Peyer's patch (tissue), 4 donors: ENCODE measurements at regions not wholly inside any gene's neighbourhood (a gene's known extent, or its start where the extent isn't known, plus 50 kb on each side); places are given as distances from the start of the nearest gene placed in this dataset.

ENCODE experiments used
- DNase-seq, 3 donors: peaks; one replicate each; pipeline ENCODE4 v3.0.0-alpha.2; 2017 to 2019
- H3K27ac ChIP-seq, 4 donors: fragments of 200-600 bp; sonication (generic); one replicate each; pipeline ENCODE4 v1.5.1; 2016 to 2019
- H3K27me3 ChIP-seq, 2 donors: fragments of 200-600 bp; sonication (generic); one replicate each; pipeline ENCODE4 v1.5.1; 2019
- H3K36me3 ChIP-seq, 3 donors: fragments of 200-600 bp; sonication (generic); one replicate each; pipeline ENCODE4 v1.5.1; 2016 to 2019
- H3K4me1 ChIP-seq, 4 donors: fragments of 200-600 bp; sonication (generic); one replicate each; pipeline ENCODE4 v1.5.1; 2016 to 2019
- H3K4me3 ChIP-seq, 4 donors: fragments of 200-600 bp; sonication (generic); 1 replicate in 3 of 4; 2 replicates in 1 of 4; pipeline ENCODE4 v1.5.1; 2016 to 2019; ENCODE audit warnings: mild to moderate bottlenecking in 1 of 4
- H3K9me3 ChIP-seq, 4 donors: fragments of 200-600 bp; sonication (generic); one replicate each; pipeline ENCODE4 v1.5.1; 2016 to 2019; ENCODE audit warnings: mild to moderate bottlenecking in 1 of 4
- POLR2A ChIP-seq, 2 donors: fragments of 450-650 bp; IDR thresholded peaks; one replicate each; pipeline ENCODE4 v1.5.1; 2017; ENCODE audit warnings: antibody characterized with exemption in 2 of 2, mild to moderate bottlenecking in 2 of 2, moderate library complexity in 2 of 2
- TF ChIP-seq, protein P1 (sequence below), 6 experiments: fragments of 450-650 bp in 4 of 6; fragments of 200-600 bp in 2 of 6; sonication (generic) in 1 of 6; IDR thresholded peaks; one replicate each; pipeline ENCODE4 v1.5.1; 2017 to 2019; ENCODE audit warnings: antibody characterized with exemption in 6 of 6, mild to moderate bottlenecking in 3 of 6, moderate library complexity in 1 of 6

DNA sequence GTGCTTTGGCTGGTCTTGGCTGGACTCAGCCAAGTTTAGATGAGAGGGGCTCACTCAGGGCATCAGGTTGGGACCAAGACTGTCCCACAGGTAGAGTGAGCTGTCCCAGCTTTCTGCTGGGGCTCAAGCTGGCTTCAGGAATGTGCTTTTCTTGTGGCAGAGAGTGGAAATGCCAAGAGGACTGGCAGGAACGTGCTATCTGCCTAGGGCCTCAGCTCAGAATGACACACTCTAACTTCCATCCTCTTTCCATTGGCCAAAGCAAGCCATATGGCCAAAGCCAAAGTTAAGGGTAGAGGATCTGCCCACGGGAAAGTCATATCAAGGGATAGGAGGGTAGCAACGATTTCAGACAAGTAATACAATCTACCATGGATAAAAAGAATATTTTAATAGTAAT, 178.8 kb downstream of the ABHD5 start:
- TF ChIP-seq POLR2A (IDR thresholded peaks at IDR 0.05) = no peak
- TF ChIP-seq, protein P1, sequence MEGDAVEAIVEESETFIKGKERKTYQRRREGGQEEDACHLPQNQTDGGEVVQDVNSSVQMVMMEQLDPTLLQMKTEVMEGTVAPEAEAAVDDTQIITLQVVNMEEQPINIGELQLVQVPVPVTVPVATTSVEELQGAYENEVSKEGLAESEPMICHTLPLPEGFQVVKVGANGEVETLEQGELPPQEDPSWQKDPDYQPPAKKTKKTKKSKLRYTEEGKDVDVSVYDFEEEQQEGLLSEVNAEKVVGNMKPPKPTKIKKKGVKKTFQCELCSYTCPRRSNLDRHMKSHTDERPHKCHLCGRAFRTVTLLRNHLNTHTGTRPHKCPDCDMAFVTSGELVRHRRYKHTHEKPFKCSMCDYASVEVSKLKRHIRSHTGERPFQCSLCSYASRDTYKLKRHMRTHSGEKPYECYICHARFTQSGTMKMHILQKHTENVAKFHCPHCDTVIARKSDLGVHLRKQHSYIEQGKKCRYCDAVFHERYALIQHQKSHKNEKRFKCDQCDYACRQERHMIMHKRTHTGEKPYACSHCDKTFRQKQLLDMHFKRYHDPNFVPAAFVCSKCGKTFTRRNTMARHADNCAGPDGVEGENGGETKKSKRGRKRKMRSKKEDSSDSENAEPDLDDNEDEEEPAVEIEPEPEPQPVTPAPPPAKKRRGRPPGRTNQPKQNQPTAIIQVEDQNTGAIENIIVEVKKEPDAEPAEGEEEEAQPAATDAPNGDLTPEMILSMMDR (IDR thresholded peaks at IDR 0.05) = no peak
- no peak overlapping the region for H3K4me3 ChIP-seq
- no peaks in the 10 kb centered on the region for H3K9me3 ChIP-seq
- H3K4me1 ChIP-seq = no peaks in the 10 kb centered on the region
- H3K27ac ChIP-seq = no peak overlapping the region
- no peaks in the 10 kb centered on the region for H3K27me3 ChIP-seq
- no peaks in the 10 kb centered on the region for H3K36me3 ChIP-seq
- DNase-seq = no peak

DNA sequence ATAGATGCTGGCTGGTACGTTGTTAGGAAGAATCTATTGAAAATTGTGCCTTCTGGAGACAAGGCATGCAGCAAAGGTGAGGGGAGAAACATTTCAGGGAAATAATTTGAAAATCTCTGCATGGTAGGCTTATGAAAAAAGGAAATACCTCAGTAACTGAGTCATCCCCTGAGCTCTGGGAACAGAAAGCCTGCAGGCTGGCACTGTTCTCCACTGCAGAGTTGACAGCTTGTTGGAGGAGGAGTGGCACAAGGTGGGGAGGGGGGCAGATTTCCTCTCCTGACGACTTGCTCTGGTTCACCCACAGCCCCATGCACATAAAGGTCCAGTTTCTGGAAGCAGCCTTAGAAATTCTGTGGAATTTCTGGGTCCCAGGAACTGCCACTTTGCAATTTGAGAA, 179.4 kb downstream of the ABHD5 start:
- Histone ChIP-seq H3K36me3 (no peaks in the 10 kb centered on the region), H3K27me3 (no peaks in the 10 kb centered on the region), H3K9me3 (no peaks in the 10 kb centered on the region), H3K4me1 (no peaks in the 10 kb centered on the region), H3K4me3 (no peak overlapping the region), H3K27ac (no peak overlapping the region)
- DNase-seq = no peak
- TF ChIP-seq, protein P1 (IDR thresholded peaks at IDR 0.05) = no peak
- no peak for TF ChIP-seq POLR2A (IDR thresholded peaks at IDR 0.05)

DNA sequence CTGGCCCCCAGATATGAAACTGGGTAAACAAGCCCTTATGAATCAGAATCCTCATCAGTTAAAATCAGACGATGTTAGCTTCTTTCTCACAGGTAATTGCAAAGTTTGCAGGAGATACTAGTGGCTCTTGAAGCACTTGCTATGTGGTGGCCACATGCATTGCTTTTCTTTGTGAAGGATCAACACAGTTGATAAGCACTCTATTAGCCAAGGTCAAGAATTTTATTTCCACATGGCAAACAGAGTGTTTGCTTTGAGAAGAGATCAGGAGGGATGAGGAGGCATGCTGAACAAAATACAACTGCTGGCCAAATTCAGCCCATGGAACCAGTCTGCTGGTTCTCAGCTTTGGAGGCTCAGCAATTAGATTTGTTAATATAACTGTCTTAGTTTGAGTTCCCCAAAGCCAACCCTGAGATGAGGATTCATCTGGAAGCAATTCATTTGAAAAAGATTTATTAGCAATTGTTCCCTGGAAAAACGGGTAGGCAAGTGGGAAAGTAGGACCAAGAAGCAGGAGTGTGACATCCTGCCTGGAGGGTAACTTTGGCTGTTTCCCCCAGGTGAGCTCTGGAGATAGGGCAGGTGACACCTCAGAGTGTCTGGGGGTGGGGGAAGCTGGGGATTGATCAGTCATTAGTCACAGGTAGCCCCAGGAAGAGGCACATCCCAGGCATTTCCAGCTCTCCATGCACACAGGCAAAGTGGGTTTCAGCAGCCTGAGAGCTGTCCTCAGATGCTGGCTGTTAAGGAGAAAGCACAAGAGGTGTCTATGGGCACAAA, 180.3 kb downstream of the ABHD5 start:
- H3K9me3 ChIP-seq = no peaks in the 10 kb centered on the region
- no peak overlapping the region for H3K4me3 ChIP-seq
- no peak for DNase-seq
- H3K27me3 ChIP-seq = no peaks in the 10 kb centered on the region
- TF ChIP-seq POLR2A (IDR thresholded peaks at IDR 0.05) = no peak
- H3K36me3 ChIP-seq = no peaks in the 10 kb centered on the region
- no peaks in the 10 kb centered on the region for H3K4me1 ChIP-seq
- no peak overlapping the region for H3K27ac ChIP-seq

DNA sequence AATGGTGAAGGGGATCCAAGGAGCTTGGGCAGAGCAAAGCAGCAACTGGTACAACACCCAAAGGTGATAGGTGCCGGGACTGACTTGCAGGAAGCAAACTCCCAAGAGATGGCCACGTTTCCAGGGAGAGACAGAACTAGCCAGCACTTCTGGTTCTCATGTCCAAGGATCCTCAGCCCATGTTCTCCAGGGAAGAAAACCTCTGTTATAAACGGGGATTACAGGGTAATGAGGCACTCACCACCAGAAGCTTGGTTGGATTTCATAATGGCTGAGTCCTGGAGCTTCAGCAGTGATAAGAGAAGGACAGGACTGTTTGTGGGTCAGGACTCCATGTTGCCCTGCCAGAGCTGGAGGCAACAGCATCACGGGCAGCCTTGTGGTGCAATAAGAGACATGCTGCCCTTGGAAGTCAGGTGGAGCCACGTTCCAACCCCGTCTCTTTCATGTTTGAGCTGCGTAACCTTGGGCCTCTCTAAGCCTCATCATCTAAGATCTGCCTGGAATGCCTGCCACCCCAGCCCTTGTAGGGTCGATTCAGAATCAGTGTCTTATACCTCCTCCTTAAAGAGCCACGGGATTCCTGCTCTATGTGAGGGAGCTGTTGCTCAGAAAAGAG, 181.0 kb downstream of the ABHD5 start:
- no peaks in the 10 kb centered on the region for H3K27me3 ChIP-seq
- no peaks in the 10 kb centered on the region for H3K36me3 ChIP-seq
- no peaks in the 10 kb centered on the region for H3K4me1 ChIP-seq
- DNase-seq = no peak
- TF ChIP-seq POLR2A (IDR thresholded peaks at IDR 0.05) = no peak
- TF ChIP-seq, protein P1 (IDR thresholded peaks at IDR 0.05) = no peak
- no peak overlapping the region for H3K4me3 ChIP-seq
- H3K9me3 ChIP-seq = no peaks in the 10 kb centered on the region
- H3K27ac ChIP-seq = no peak overlapping the region

DNA sequence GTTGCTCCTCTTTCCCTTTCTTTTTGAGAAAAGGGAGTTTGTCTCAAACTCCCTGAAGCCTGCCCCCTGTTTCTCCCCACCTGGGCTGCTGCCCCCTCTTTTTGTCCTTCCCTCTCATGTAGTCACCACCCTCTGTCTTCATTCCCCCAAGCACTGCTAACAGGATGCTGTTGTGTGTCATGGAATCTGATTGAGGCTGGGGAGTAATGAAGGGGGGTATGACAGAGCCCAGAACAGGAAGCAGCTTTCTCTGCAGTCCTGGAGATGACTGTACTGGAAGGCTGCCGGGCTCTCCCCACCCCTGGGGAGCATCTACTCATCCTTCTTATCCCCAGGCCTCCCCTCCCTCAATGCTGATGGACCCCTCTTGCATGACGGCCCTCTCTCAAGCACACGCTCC, 181.6 kb downstream of the ABHD5 start:
- no peak overlapping the region for H3K4me3 ChIP-seq
- H3K9me3 ChIP-seq = no peaks in the 10 kb centered on the region
- no peak for TF ChIP-seq POLR2A (IDR thresholded peaks at IDR 0.05)
- TF ChIP-seq, protein P1 (IDR thresholded peaks at IDR 0.05) = no peak
- no peaks in the 10 kb centered on the region for H3K36me3 ChIP-seq
- H3K27ac ChIP-seq = no peak overlapping the region
- no peaks in the 10 kb centered on the region for H3K27me3 ChIP-seq
- H3K4me1 ChIP-seq = no peaks in the 10 kb centered on the region
- DNase-seq = no peak

DNA sequence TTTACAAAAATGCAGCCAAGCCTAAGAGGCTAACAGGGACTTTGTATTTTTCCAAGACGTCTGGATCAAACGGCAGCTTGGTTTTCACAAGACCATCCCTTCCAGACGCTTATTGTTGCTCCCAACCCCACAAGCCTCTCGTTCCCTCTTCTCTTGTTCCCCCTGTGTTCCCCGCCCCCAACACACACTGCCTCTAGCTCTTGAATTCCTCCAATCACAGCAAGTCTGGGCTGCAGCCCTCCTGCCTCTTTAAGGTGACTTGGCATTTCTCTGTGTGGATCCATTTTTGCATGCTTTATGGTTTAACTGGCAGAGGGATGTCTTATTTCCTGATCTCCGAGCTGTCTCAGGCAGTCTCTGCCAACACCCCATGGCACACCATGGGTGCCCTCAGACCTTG, 182.2 kb downstream of the ABHD5 start:
- Histone ChIP-seq H3K4me1 (no peaks in the 10 kb centered on the region), H3K36me3 (no peaks in the 10 kb centered on the region), H3K27ac (no peak overlapping the region), H3K27me3 (no peaks in the 10 kb centered on the region), H3K4me3 (no peak overlapping the region), H3K9me3 (no peaks in the 10 kb centered on the region)
- TF ChIP-seq POLR2A (IDR thresholded peaks at IDR 0.05) = no peak
- TF ChIP-seq, protein P1 (IDR thresholded peaks at IDR 0.05) = no peak
- no peak for DNase-seq
